H9 (cell line): ENCODE measurements at regions not wholly inside any gene's neighbourhood (a gene's known extent, or its start where the extent isn't known, plus 50 kb on each side); places are given as distances from the start of the nearest gene placed in this dataset.
A peak's percentile ranks its signal among the peaks of the same experiment; 100 is the strongest.

Experiments used
- DNase-seq: peaks from one replicate; pipeline ENCODE4 v3.0.0-alpha.2; 2017
- H2AFZ ChIP-seq: one replicate; pipeline ENCODE4 v1.6.1; 2013; ENCODE audit warnings: mild to moderate bottlenecking, low read length, control low read depth, moderate library complexity
- H2AK5ac ChIP-seq: 2 replicates; pipeline ENCODE4 v1.6.1; 2013; ENCODE audit warnings: low read length, control low read depth, mixed read lengths; ENCODE audit not compliant: insufficient read length
- H2BK120ac ChIP-seq: one replicate; pipeline ENCODE4 v1.6.1; 2013; ENCODE audit warnings: low read depth, mild to moderate bottlenecking, low read length, control low read depth, inconsistent platforms; ENCODE audit not compliant: poor library complexity, severe bottlenecking
- H2BK12ac ChIP-seq: 2 replicates; pipeline ENCODE4 v1.6.1; 2013; ENCODE audit warnings: low read length, control low read depth, mixed read lengths, low read depth; ENCODE audit not compliant: insufficient read length
- H2BK15ac ChIP-seq: 2 replicates; pipeline ENCODE4 v1.6.1; 2013; ENCODE audit warnings: low read depth, low read length, control low read depth
- H2BK20ac ChIP-seq: one replicate; pipeline ENCODE4 v1.6.1; 2013; ENCODE audit warnings: low read depth, mild to moderate bottlenecking, low read length, control low read depth, inconsistent platforms; ENCODE audit not compliant: poor library complexity, severe bottlenecking
- H2BK5ac ChIP-seq: 2 replicates; pipeline ENCODE4 v1.6.1; 2013; ENCODE audit warnings: low read length, control low read depth, mixed read lengths; ENCODE audit not compliant: insufficient read length
- H3K14ac ChIP-seq: 2 replicates; pipeline ENCODE4 v1.6.1; 2013; ENCODE audit warnings: low read length, control low read depth; ENCODE audit not compliant: insufficient read depth
- H3K18ac ChIP-seq: 2 replicates; pipeline ENCODE4 v1.6.1; 2013; ENCODE audit warnings: low read depth, mild to moderate bottlenecking, mixed read lengths, low read length, control low read depth; ENCODE audit not compliant: insufficient read length
- H3K23ac ChIP-seq: 2 replicates; pipeline ENCODE4 v1.6.1; 2013; ENCODE audit warnings: low read length, control low read depth, mixed read lengths, low read depth; ENCODE audit not compliant: insufficient read length
- H3K23me2 ChIP-seq: 2 replicates; pipeline ENCODE4 v1.6.1; 2013; ENCODE audit warnings: low read depth, mild to moderate bottlenecking, mixed read lengths, low read length, control low read depth; ENCODE audit not compliant: insufficient read length, poor library complexity, severe bottlenecking
- H3K27ac ChIP-seq: 2 replicates; pipeline ENCODE4 v1.5.1; 2013; ENCODE audit warnings: low read length, control low read depth, mixed read lengths, low read depth; ENCODE audit not compliant: insufficient read length
- H3K27me3 ChIP-seq: 2 replicates; pipeline ENCODE4 v1.6.1; 2013; ENCODE audit warnings: low read length, control low read depth, inconsistent platforms; ENCODE audit not compliant: insufficient read depth
- H3K4ac ChIP-seq: 2 replicates; pipeline ENCODE4 v1.6.1; 2013; ENCODE audit warnings: low read depth, mild to moderate bottlenecking, control low read depth, inconsistent platforms, low read length, moderate library complexity
- H3K4me1 ChIP-seq: 2 replicates; pipeline ENCODE4 v1.6.1; 2013; ENCODE audit warnings: low read length, control low read depth, inconsistent platforms; ENCODE audit not compliant: insufficient read depth
- H3K4me2 ChIP-seq: 2 replicates; pipeline ENCODE4 v1.6.1; 2013; ENCODE audit warnings: low read length, control low read depth, mixed read lengths; ENCODE audit not compliant: insufficient read length, insufficient read depth
- H3K56ac ChIP-seq: 2 replicates; pipeline ENCODE4 v1.6.1; 2013; ENCODE audit warnings: low read depth, mild to moderate bottlenecking, mixed read lengths, low read length, control low read depth; ENCODE audit not compliant: insufficient read length
- H3K79me1 ChIP-seq: 2 replicates; pipeline ENCODE4 v1.6.1; 2013; ENCODE audit warnings: low read depth, mild to moderate bottlenecking, moderate library complexity, low read length, control low read depth, inconsistent platforms; ENCODE audit not compliant: insufficient read depth, poor library complexity, severe bottlenecking
- H3K79me2 ChIP-seq: 2 replicates; pipeline ENCODE4 v1.6.1; 2013; ENCODE audit warnings: low read length, control low read depth, inconsistent platforms; ENCODE audit not compliant: insufficient read depth
- H3K9ac ChIP-seq: 2 replicates; pipeline ENCODE4 v1.6.1; 2013; ENCODE audit warnings: low read length, control low read depth, mixed read lengths; ENCODE audit not compliant: insufficient read length; ENCODE audit errors: extremely low read depth
- H3K9me3 ChIP-seq: one replicate; pipeline ENCODE4 v1.6.1; 2013; ENCODE audit warnings: low read depth, low read length, inconsistent platforms; ENCODE audit not compliant: control insufficient read depth
- H3T11ph ChIP-seq: one replicate; pipeline ENCODE4 v1.6.1; 2013; ENCODE audit warnings: mild to moderate bottlenecking, low read length, control low read depth, inconsistent platforms
- H4K20me1 ChIP-seq: one replicate; pipeline ENCODE4 v1.6.1; 2013; ENCODE audit not compliant: control insufficient read depth, insufficient read length, insufficient read depth
- H4K5ac ChIP-seq: 2 replicates; pipeline ENCODE4 v1.6.1; 2013; ENCODE audit warnings: low read depth, mild to moderate bottlenecking, mixed read lengths, low read length, control low read depth; ENCODE audit not compliant: insufficient read length
- H4K8ac ChIP-seq: replicated peaks from 2 replicates; pipeline ENCODE4 v1.6.1; 2013; ENCODE audit warnings: low read length, control low read depth, mixed read lengths, low read depth; ENCODE audit not compliant: insufficient read length
- H4K91ac ChIP-seq: 2 replicates; pipeline ENCODE4 v1.6.1; 2013; ENCODE audit warnings: low read depth, mild to moderate bottlenecking, moderate library complexity, mixed read lengths, low read length, control low read depth; ENCODE audit not compliant: insufficient read length
- H3K27ac Mint-ChIP-seq, 3 experiments: 2 replicates in 2 of 3; 3 replicates in 1 of 3; pipeline ENCODE4 v1.8.0; 2020 to 2021; ENCODE audit warnings: mixed read lengths in 3 of 3, mild to moderate bottlenecking in 1 of 3, moderate library complexity in 1 of 3
- H3K27me3 Mint-ChIP-seq: 2 replicates; pipeline ENCODE4 v1.8.0; 2021; ENCODE audit warnings: low read depth, mild to moderate bottlenecking, moderate library complexity, mixed read lengths
- H3K36me3 Mint-ChIP-seq, 3 experiments: 2 replicates in 2 of 3; 3 replicates in 1 of 3; pipeline ENCODE4 v1.8.0; 2020 to 2021; ENCODE audit warnings: low read depth in 3 of 3, mixed read lengths in 3 of 3; ENCODE audit not compliant: insufficient read depth in 1 of 3
- H3K4me1 Mint-ChIP-seq, 2 experiments: 2 replicates each; pipeline ENCODE4 v1.8.0; 2020; ENCODE audit warnings: mixed read lengths in 2 of 2
- H3K4me3 Mint-ChIP-seq, 2 experiments: 2 replicates in 1 of 2; 3 replicates in 1 of 2; pipeline ENCODE4 v1.8.0; 2020 to 2021; ENCODE audit warnings: mild to moderate bottlenecking in 2 of 2, mixed read lengths in 2 of 2, moderate library complexity in 1 of 2
- H3K9me3 Mint-ChIP-seq, 2 experiments: 2 replicates in 1 of 2; 3 replicates in 1 of 2; pipeline ENCODE4 v1.8.0; 2020; ENCODE audit warnings: mild to moderate bottlenecking in 2 of 2, mixed read lengths in 2 of 2, moderate library complexity in 1 of 2
- WGBS: extraction: QIAGEN DNeasy Blood & Tissue Kit; methylation state at CpG from one replicate; pipeline ENCODE4 v1.1.7; 2013; ENCODE audit warnings: missing lambda C conversion rate, low lambda C conversion rate, mixed read lengths; ENCODE audit not compliant: insufficient read length; ENCODE audit errors: extremely low coverage; 5-methylcytosine and 5-hydroxymethylcytosine counted together
- TF ChIP-seq, protein P1 (sequence below): fragments of 200-600 bp; sonication (generic); conservative IDR thresholded peaks from 3 replicates; pipeline ENCODE4 v1.8.0; 2021; ENCODE audit warnings: antibody characterized with exemption, mild to moderate bottlenecking

DNA sequence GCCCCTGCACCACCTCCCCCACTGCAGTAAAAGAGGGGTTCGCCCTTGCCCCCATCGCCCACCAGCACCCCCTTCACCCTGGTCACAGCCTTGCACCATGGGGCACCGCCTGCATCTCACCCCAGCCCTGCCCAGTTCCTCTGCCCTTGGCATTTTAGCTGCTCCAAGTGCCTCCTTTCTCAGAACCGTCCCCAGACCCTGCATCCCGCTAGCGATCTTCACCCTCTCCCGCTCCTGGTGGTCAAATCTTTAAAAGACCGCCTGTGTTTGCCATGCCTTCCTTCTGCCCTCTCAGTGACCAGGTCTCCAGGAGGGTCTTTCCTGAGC lies 114.7 kb upstream of the OTOS start:
- no peaks in the 10 kb centered on the region for H4K20me1 ChIP-seq
- peak; percentile 20 for DNase-seq
- no peaks in the 10 kb centered on the region for H3K79me2 ChIP-seq
- no peak overlapping the region for H2BK12ac ChIP-seq
- no peak overlapping the region for H2AFZ ChIP-seq
- no peak overlapping the region for H4K91ac ChIP-seq
- H3K23ac ChIP-seq = no peak overlapping the region
- Mint-ChIP-seq H3K27ac (no peak overlapping the region), H3K4me3 (no peak overlapping the region), H3K9me3 (peaks cover 3 to 12% of the 10 kb centered on the region in 2 experiments), H3K4me1 (peaks cover 12 to 13% of the 10 kb centered on the region in 2 experiments), H3K27me3 (peaks cover 23% of the 10 kb centered on the region), H3K36me3 (peaks cover 0 to 6% (median 3%) of the 10 kb centered on the region in 3 experiments; a peak in 3 of 7 replicates)
- H3T11ph ChIP-seq = no peak overlapping the region
- no peak overlapping the region for H3K27ac ChIP-seq
- no peak overlapping the region for H2BK5ac ChIP-seq
- TF ChIP-seq, protein P1, sequence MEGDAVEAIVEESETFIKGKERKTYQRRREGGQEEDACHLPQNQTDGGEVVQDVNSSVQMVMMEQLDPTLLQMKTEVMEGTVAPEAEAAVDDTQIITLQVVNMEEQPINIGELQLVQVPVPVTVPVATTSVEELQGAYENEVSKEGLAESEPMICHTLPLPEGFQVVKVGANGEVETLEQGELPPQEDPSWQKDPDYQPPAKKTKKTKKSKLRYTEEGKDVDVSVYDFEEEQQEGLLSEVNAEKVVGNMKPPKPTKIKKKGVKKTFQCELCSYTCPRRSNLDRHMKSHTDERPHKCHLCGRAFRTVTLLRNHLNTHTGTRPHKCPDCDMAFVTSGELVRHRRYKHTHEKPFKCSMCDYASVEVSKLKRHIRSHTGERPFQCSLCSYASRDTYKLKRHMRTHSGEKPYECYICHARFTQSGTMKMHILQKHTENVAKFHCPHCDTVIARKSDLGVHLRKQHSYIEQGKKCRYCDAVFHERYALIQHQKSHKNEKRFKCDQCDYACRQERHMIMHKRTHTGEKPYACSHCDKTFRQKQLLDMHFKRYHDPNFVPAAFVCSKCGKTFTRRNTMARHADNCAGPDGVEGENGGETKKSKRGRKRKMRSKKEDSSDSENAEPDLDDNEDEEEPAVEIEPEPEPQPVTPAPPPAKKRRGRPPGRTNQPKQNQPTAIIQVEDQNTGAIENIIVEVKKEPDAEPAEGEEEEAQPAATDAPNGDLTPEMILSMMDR = no peak
- H3K4ac ChIP-seq = no peak overlapping the region
- no peak overlapping the region for H3K9ac ChIP-seq
- H3K56ac ChIP-seq = no peak overlapping the region
- no peak overlapping the region for H2AK5ac ChIP-seq
- H3K4me2 ChIP-seq = no peak overlapping the region
- no peak overlapping the region for H2BK15ac ChIP-seq
- no peaks in the 10 kb centered on the region for H3K4me1 ChIP-seq
- H3K79me1 ChIP-seq = no peaks in the 10 kb centered on the region
- H2BK20ac ChIP-seq = no peak overlapping the region
- H4K8ac ChIP-seq = no peak overlapping the region
- no peak overlapping the region for H3K18ac ChIP-seq
- H2BK120ac ChIP-seq = no peak overlapping the region
- no peaks in the 10 kb centered on the region for H3K23me2 ChIP-seq
- no peaks in the 10 kb centered on the region for H3K9me3 ChIP-seq
- H4K5ac ChIP-seq = no peak overlapping the region
- no CpG with 5 or more reads among the region's 8 CpGs for WGBS
- H3K27me3 ChIP-seq = no peaks in the 10 kb centered on the region
- no peak overlapping the region for H3K14ac ChIP-seq
